HG03175 (cell line): ENCODE measurements at regions not wholly inside any gene's neighbourhood (a gene's known extent, or its start where the extent isn't known, plus 50 kb on each side); places are given as distances from the start of the nearest gene placed in this dataset.

ENCODE experiments used
- ATAC-seq: cut with Tn5 transposase; IDR thresholded peaks from one replicate; pipeline ENCODE4 v1.9.1; 2021; ENCODE audit warnings: mild to moderate bottlenecking, moderate library complexity; ENCODE audit not compliant: unreplicated experiment

- no peak for ATAC-seq
Observed at GRCh38 chr4:183846951-183847350, 58.2 kb upstream of the STOX2 start.

DNA sequence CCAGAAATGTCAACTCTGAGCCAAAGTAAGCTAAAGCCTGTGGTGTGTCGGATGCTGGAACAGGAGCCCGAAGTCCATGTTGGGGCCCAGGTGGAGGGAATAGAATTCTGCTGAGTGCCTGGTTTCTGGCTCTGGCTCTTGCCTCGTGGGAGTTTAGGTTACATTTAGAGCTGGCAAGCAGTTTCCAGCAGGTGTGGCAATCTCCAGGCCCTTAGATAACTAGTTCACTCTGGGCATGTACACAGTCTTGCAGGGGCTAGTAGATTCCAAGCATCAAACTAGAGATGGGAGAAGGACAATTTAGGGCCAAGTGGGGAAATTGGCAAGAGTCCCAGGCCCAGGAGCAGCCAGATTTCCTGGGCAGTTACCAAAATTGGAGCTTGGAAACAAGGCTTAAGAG, 56.3 kb upstream of the STOX2 start:
- no peak for ATAC-seq

GRCh38 chr4:183852910-183853547, 52.1 kb upstream of the STOX2 start:
- ATAC-seq, result no peak

GRCh38 chr4:183853548-183853940, 51.6 kb upstream of the STOX2 start:
- no peak for ATAC-seq
